SK-N-MC (cell line): ENCODE measurements at regions not wholly inside any gene's neighbourhood (a gene's known extent, or its start where the extent isn't known, plus 50 kb on each side); places are given as distances from the start of the nearest gene placed in this dataset.

ENCODE experiments used
- DNase-seq: peaks from one replicate; pipeline ENCODE4 v3.0.0-alpha.2; 2011; ENCODE audit warnings: low read depth, low spot score
- H3K27ac ChIP-seq: fragments of 200-600 bp; sonication (generic); 2 replicates; pipeline ENCODE4 v1.5.1; 2016; ENCODE audit warnings: mixed run types
- H3K36me3 ChIP-seq: fragments of 200-600 bp; sonication (generic); 2 replicates; pipeline ENCODE4 v1.6.1; 2017; ENCODE audit warnings: antibody characterized with exemption, low read length, mixed read lengths; ENCODE audit not compliant: insufficient read depth
- H3K4me3 ChIP-seq: fragments of 200-600 bp; sonication (generic); 2 replicates; pipeline ENCODE4 v1.5.1; 2016
- H3K9ac ChIP-seq: fragments of 200-600 bp; sonication (generic); 2 replicates; pipeline ENCODE4 v1.8.0; 2017; ENCODE audit warnings: mixed run types, mixed read lengths; ENCODE audit not compliant: insufficient read length
- H3K9me3 ChIP-seq: fragments of 200-600 bp; sonication (generic); 2 replicates; pipeline ENCODE4 v1.6.1; 2017; ENCODE audit warnings: low read depth, mild to moderate bottlenecking, antibody characterized with exemption, low read length, moderate library complexity, mixed read lengths
- EZH2 ChIP-seq: fragments of 200-600 bp; sonication (generic); IDR thresholded peaks from one replicate; pipeline ENCODE4 v1.6.1; 2017; ENCODE audit warnings: antibody characterized with exemption
- FOXP2 ChIP-seq: optimal IDR thresholded peaks from 2 replicates; pipeline ENCODE3; 2011; ENCODE audit warnings: mild to moderate bottlenecking, moderate library complexity; ENCODE audit not compliant: insufficient read depth; ENCODE audit errors: extremely low read length, control extremely low read depth
- POLR2AphosphoS5 ChIP-seq: IDR thresholded peaks from 2 replicates; pipeline ENCODE4 v1.6.1; 2012; ENCODE audit warnings: mild to moderate bottlenecking, low read depth, low read length, borderline replicate concordance

DNA sequence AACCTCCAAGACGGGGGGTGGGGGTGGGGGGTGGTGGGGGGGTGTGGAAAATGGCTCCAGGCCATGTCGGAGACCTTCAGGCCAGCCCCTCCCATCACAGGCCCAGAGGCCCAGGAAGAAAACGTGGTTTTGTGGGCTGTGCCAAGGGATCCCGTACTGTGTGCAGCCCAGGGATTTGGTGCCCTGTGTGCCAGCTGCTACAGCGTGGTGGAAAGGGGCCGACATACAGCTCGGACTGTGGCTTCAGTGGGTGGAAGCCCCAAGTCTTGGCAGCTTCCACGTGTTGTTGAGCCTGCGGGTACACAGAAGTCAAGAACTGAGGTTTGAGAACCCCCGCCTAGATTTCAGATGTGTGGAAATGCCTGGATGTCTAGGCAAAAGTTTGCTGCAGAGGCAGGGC, 259.7 kb downstream of the HGF start:
- no peak overlapping the region for H3K4me3 ChIP-seq
- H3K9ac ChIP-seq, result no peak overlapping the region
- H3K27ac ChIP-seq, result no peak overlapping the region
- H3K9me3 ChIP-seq, result peaks cover 3% of the 10 kb centered on the region; the same call in 1 of the 2 replicates
- no peak for TF ChIP-seq FOXP2
- no peak for TF ChIP-seq EZH2
- TF ChIP-seq POLR2AphosphoS5, result no peak
- H3K36me3 ChIP-seq, result no peaks in the 10 kb centered on the region
- DNase-seq, result no peak

DNA sequence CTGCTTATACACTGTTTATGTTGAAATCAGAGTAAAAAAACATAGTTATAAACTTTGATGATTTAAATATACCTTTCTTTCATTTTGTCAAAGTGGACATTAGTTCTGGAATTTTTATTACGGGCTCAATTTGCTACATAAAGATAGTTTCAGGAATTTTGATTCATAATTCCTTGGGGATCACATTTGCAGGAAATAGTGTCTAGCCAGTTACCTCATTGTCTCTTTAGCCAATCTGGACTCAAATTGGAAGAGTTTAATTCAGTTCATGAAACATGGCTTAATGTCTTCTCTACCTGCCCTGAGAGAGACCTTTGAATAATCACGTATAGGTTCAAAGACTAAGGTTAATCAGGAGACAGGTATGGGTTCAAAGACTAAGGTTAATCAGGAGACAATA, 262.6 kb downstream of the HGF start:
- no peaks in the 10 kb centered on the region for H3K9me3 ChIP-seq
- no peak overlapping the region for H3K4me3 ChIP-seq
- H3K36me3 ChIP-seq, result no peaks in the 10 kb centered on the region
- DNase-seq, result no peak
- no peak overlapping the region for H3K27ac ChIP-seq
- no peak overlapping the region for H3K9ac ChIP-seq
- TF ChIP-seq FOXP2 (no peak), POLR2AphosphoS5 (no peak), EZH2 (no peak)

- H3K4me3 ChIP-seq, result no peak overlapping the region
- TF ChIP-seq POLR2AphosphoS5 (no peak), EZH2 (no peak), FOXP2 (no peak)
Observed at GRCh38 chr7:81506609-81507008, 263.2 kb downstream of the HGF start.

DNA sequence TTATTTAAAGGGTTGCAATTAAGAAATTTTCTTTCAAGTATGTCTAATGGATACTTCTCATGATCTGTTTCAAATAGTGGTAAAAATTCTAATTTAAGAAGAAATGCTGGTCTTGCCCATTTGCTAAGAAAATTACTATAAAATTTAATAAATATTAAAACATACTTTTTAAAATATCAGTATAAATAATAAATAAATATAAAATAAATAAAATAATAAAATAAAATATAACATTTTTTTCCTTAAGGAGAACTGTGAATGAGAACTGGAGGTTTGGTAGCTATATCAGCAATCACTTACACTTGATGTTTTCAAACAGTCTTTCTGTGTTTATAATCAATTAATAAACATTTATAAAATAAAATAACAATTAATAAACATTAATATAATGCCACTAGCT, 266.1 kb downstream of the HGF start:
- no peak overlapping the region for H3K4me3 ChIP-seq
- H3K9ac ChIP-seq, result no peak overlapping the region
- no peak for DNase-seq
- no peaks in the 10 kb centered on the region for H3K36me3 ChIP-seq
- TF ChIP-seq EZH2, result no peak
- TF ChIP-seq FOXP2, result no peak
- TF ChIP-seq POLR2AphosphoS5, result no peak
- H3K27ac ChIP-seq, result no peak overlapping the region
- no peaks in the 10 kb centered on the region for H3K9me3 ChIP-seq

More at GRCh38 chr7:81506609-81507008, 263.2 kb downstream of the HGF start:
- Histone ChIP-seq H3K36me3 (no peaks in the 10 kb centered on the region), H3K9ac (no peak overlapping the region), H3K9me3 (no peaks in the 10 kb centered on the region), H3K27ac (no peak overlapping the region)
- DNase-seq, result no peak

DNA sequence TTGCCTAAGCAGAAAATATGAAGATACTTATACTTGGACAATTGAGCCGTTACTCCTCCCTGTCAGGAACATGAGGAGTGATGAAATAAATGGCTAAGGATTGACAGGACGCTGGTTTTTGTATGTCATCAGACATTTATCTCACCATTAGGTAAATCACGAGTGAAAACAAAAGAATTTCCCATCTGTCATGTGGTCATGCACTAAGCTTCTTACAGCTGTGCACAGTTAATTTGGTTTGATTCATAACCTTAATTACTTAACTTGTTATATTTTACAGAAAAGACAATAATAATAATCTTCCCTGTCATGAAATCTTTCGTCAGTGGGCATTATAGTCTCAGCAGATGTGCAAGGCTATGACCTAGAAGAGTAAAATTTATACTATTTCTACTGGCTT, 266.5 kb downstream of the HGF start:
- Histone ChIP-seq H3K27ac (no peak overlapping the region), H3K36me3 (no peaks in the 10 kb centered on the region), H3K9me3 (no peaks in the 10 kb centered on the region), H3K4me3 (no peak overlapping the region), H3K9ac (no peak overlapping the region)
- no peak for DNase-seq
- no peak for TF ChIP-seq FOXP2
- TF ChIP-seq POLR2AphosphoS5, result no peak
- no peak for TF ChIP-seq EZH2

DNA sequence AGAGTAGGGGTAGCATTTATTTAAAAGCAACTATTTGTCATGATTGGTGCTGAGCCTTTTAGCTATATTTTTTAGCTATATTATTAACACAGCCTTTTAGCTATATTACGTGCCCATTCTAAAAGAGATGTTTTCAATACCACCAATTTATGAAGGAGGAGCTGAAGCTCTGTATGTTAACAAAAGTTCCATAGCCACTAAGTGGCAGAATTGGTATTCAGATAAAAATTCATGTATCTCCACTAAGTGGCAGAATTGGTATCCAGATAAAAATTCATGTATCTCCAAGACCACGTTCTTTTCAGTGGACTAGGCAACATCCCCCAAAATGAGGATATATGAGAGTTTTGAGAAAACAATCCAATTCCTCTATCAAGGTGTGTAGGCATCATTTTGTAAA, 268.6 kb downstream of the HGF start:
- no peak for DNase-seq
- no peak overlapping the region for H3K4me3 ChIP-seq
- H3K27ac ChIP-seq, result no peak overlapping the region
- no peaks in the 10 kb centered on the region for H3K36me3 ChIP-seq
- TF ChIP-seq POLR2AphosphoS5 (no peak), FOXP2 (no peak), EZH2 (no peak)
- H3K9ac ChIP-seq, result no peak overlapping the region
- no peaks in the 10 kb centered on the region for H3K9me3 ChIP-seq

DNA sequence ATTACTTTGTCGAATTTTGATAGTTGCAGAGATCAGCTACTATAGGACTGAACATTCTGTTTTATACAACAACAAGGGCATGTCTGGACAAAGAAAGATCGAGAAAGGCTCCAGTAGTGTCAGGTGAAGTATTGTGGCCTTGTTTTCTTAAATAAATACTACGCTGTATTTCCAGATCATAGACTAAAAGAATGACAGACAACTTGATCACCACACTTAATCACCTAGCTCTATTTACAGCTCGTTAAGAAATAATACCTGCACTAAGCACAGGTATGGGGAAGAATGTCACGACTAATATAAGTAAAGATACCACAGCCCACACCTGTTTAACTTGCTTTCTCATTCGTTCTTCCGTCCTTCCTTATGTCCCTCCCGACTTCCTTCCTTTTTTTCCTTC, 269.2 kb downstream of the HGF start:
- Histone ChIP-seq H3K4me3 (no peak overlapping the region), H3K9me3 (no peaks in the 10 kb centered on the region), H3K36me3 (no peaks in the 10 kb centered on the region), H3K27ac (no peak overlapping the region), H3K9ac (no peak overlapping the region)
- TF ChIP-seq POLR2AphosphoS5 (no peak), EZH2 (no peak), FOXP2 (no peak)
- DNase-seq, result no peak

- H3K27ac ChIP-seq, result 0 out of 2 replicates have a peak overlapping the region, but pooled peaks have one; percentile 44
- no peaks in the 10 kb centered on the region for H3K9me3 ChIP-seq
- TF ChIP-seq FOXP2 (no peak), POLR2AphosphoS5 (no peak), EZH2 (no peak)
- H3K9ac ChIP-seq, result peak overlapping the region; percentile 10
- peak overlapping the region; percentile 25 for H3K4me3 ChIP-seq
- H3K36me3 ChIP-seq, result no peaks in the 10 kb centered on the region
- peak; percentile 84 for DNase-seq
Observed at GRCh38 chr7:81499262-81500116, 270.4 kb downstream of the HGF start.
